ENCODE measurements at regions not wholly inside any gene's neighbourhood (a gene's known extent, or its start where the extent isn't known, plus 50 kb on each side); places are given as distances from the start of the nearest gene placed in this dataset.

GRCh38 chr3:175932586-175932985, 1073.5 kb downstream of the NAALADL2 start:
- ChIA-PET POLR2A (interaction anchor here (0.7 kb wide), 1 partner anchor 79 kb away, joined by 3 read pairs; no protein-coding TSS in a partner anchor), CTCF (ENCODE audit: unreplicated experiment) (no interaction called here)
- no TSS peak for BruUV-seq (replicated peaks)
- no peaks in the 10 kb centered on the region for H3K9me2 ChIP-seq (ENCODE audit: insufficient read depth, low read length)
- TF ChIP-seq EZH2phosphoT487 (IDR thresholded peaks at IDR 0.05; ENCODE audit: borderline replicate concordance, low read depth, low read length) (no peak), CTCF (conservative IDR thresholded peaks at IDR 0.05; ENCODE audit: low read length) (no peak)
- no peaks in the 10 kb centered on the region for H3K4me1 ChIP-seq (ENCODE audit: insufficient read depth, low read length, poor library complexity, severe bottlenecking)
- H3K4me2 ChIP-seq (ENCODE audit: low read length) = no peak overlapping the region
- no peaks in the 10 kb centered on the region for H3K79me2 ChIP-seq (ENCODE audit: insufficient read depth, low read depth, low read length)
- H4K20me1 ChIP-seq (ENCODE audit: insufficient read depth, low read length) = no peaks in the 10 kb centered on the region
- no peaks in the 10 kb centered on the region for H3K36me3 ChIP-seq (ENCODE audit: insufficient read depth, low read length)
- intact Hi-C loops (cut with micrococcal nuclease; ENCODE audit: unreplicated experiment) = no loop called here
- no peak for DNase-seq (ENCODE audit: low spot score)
- H3K4me3 ChIP-seq (ENCODE audit: low read depth, low read length, poor library complexity, severe bottlenecking) = no peak overlapping the region
- H3K27ac ChIP-seq (ENCODE audit: low read depth, low read length, poor library complexity, severe bottlenecking) = no peak overlapping the region
- no peak overlapping the region for H2AFZ ChIP-seq (ENCODE audit: low read length)
- no peaks in the 10 kb centered on the region for H3K9me3 ChIP-seq (ENCODE audit: low read length)

- Histone ChIP-seq H3K27ac (ENCODE audit: low read depth, low read length, poor library complexity, severe bottlenecking) (no peak overlapping the region), H4K20me1 (ENCODE audit: insufficient read depth, low read length) (no peaks in the 10 kb centered on the region), H3K4me3 (ENCODE audit: low read depth, low read length, poor library complexity, severe bottlenecking) (no peak overlapping the region), H3K36me3 (ENCODE audit: insufficient read depth, low read length) (no peaks in the 10 kb centered on the region), H3K9me3 (ENCODE audit: low read length) (no peaks in the 10 kb centered on the region), H3K9me2 (ENCODE audit: insufficient read depth, low read length) (no peaks in the 10 kb centered on the region), H2AFZ (ENCODE audit: low read length) (no peak overlapping the region), H3K4me2 (ENCODE audit: low read length) (no peak overlapping the region), H3K79me2 (ENCODE audit: insufficient read depth, low read depth, low read length) (no peaks in the 10 kb centered on the region), H3K4me1 (ENCODE audit: insufficient read depth, low read length, poor library complexity, severe bottlenecking) (no peaks in the 10 kb centered on the region)
- intact Hi-C loops (cut with micrococcal nuclease; ENCODE audit: unreplicated experiment) = no loop called here
- no peak for DNase-seq (ENCODE audit: low spot score)
- no TSS peak for BruUV-seq (replicated peaks)
- CTCF ChIA-PET (ENCODE audit: unreplicated experiment) = no interaction called here
- TF ChIP-seq EZH2phosphoT487 (IDR thresholded peaks at IDR 0.05; ENCODE audit: borderline replicate concordance, low read depth, low read length) = no peak
- no peak for TF ChIP-seq CTCF (conservative IDR thresholded peaks at IDR 0.05; ENCODE audit: low read length)
- POLR2A ChIA-PET = no interaction called here
These were observed 1060.0 kb downstream of the NAALADL2 start for GRCh38 chr3:175919133-175919532.

GRCh38 chr3:175916191-175916934, 1057.2 kb downstream of the NAALADL2 start:
- Histone ChIP-seq H3K36me3 (ENCODE audit: insufficient read depth, low read length) (no peaks in the 10 kb centered on the region), H3K79me2 (ENCODE audit: insufficient read depth, low read depth, low read length) (no peaks in the 10 kb centered on the region), H3K4me1 (ENCODE audit: insufficient read depth, low read length, poor library complexity, severe bottlenecking) (no peaks in the 10 kb centered on the region), H4K20me1 (ENCODE audit: insufficient read depth, low read length) (no peaks in the 10 kb centered on the region), H3K4me3 (ENCODE audit: low read depth, low read length, poor library complexity, severe bottlenecking) (no peak overlapping the region), H3K4me2 (ENCODE audit: low read length) (no peak overlapping the region), H3K9me3 (ENCODE audit: low read length) (no peaks in the 10 kb centered on the region), H3K9me2 (ENCODE audit: insufficient read depth, low read length) (no peaks in the 10 kb centered on the region), H3K27ac (ENCODE audit: low read depth, low read length, poor library complexity, severe bottlenecking) (no peak overlapping the region), H2AFZ (ENCODE audit: low read length) (no peak overlapping the region)
- BruUV-seq (replicated peaks) = no TSS peak
- TF ChIP-seq EZH2phosphoT487 (IDR thresholded peaks at IDR 0.05; ENCODE audit: borderline replicate concordance, low read depth, low read length) (no peak), CTCF (conservative IDR thresholded peaks at IDR 0.05; ENCODE audit: low read length) (no peak)
- no peak for DNase-seq (ENCODE audit: low spot score)
- POLR2A ChIA-PET = no interaction called here
- CTCF ChIA-PET (ENCODE audit: unreplicated experiment) = no interaction called here
- intact Hi-C loops (cut with micrococcal nuclease; ENCODE audit: unreplicated experiment) = no loop called here
